ENCODE measurements at regions not wholly inside any gene's neighbourhood (a gene's known extent, or its start where the extent isn't known, plus 50 kb on each side); places are given as distances from the start of the nearest gene placed in this dataset.

GRCh38 chr3:147895509-147895908 lies 486.3 kb downstream of the ZIC1 start:
- no peak for TF ChIP-seq SUZ12 (IDR thresholded peaks at IDR 0.05; ENCODE audit: unreplicated experiment)
- TF ChIP-seq ELK1 (IDR thresholded peaks at IDR 0.05; ENCODE audit: low read depth, low read length), result no peak
